H1 (cell line): ENCODE measurements at regions not wholly inside any gene's neighbourhood (a gene's known extent, or its start where the extent isn't known, plus 50 kb on each side); places are given as distances from the start of the nearest gene placed in this dataset.

Experiments
- CTCF ChIP-seq, 3 experiments: IDR thresholded peaks; 1 replicate in 2 of 3; 2 replicates in 1 of 3; pipeline versions ENCODE4 v1.5.1 to v1.6.1; 2011; ENCODE audit warnings: low read length in 3 of 3, mild to moderate bottlenecking in 3 of 3, inconsistent platforms in 2 of 3, low read depth in 1 of 3, moderate library complexity in 1 of 3; ENCODE audit not compliant: insufficient read depth in 1 of 3; ENCODE audit errors: control extremely low read depth in 1 of 3
- JUN ChIP-seq: IDR thresholded peaks from 2 replicates; pipeline ENCODE4 v1.6.1; 2011; ENCODE audit warnings: low read depth, mild to moderate bottlenecking, improper control_type of control experiment, low read length
- KDM5A ChIP-seq: fragments of 200-600 bp; IDR thresholded peaks from 2 replicates; pipeline ENCODE4 v1.7.1; 2012; ENCODE audit warnings: mild to moderate bottlenecking, low read length, inconsistent platforms, mixed read lengths
- SIX5 ChIP-seq: IDR thresholded peaks from 2 replicates; pipeline ENCODE4 v1.6.1; 2011; ENCODE audit warnings: mild to moderate bottlenecking, low read depth, low read length

DNA sequence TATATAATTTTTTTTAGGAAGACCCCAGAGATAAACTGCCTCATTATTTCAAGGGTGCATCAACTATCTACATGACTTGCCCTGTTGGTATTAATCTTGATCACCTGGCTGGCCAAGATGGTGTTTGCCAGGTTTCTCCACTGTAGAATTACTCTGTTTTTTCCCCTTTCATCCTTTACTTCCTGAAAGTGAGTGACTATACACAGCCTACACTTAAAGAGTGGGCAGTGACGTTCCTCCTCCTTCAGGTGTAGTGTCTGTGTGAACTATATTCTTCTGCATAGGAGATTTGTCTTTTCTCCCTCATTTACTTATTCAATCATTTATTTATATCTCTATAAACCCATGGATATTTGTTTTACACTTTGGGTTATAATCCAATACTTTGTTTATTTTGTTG is 246.7 kb downstream of the IRF8 start (continued):
- TF ChIP-seq KDM5A: no peak
- no peak for TF ChIP-seq JUN
- no peak for TF ChIP-seq SIX5
- no peak for TF ChIP-seq CTCF (IDR thresholded peaks at IDR 0.05; ENCODE audit: control extremely low read depth in 1 of 3, insufficient read depth in 1 of 3, low read depth in 1 of 3, low read length in 3 of 3)
